Peyer's patch (tissue), 4 donors: ENCODE measurements at regions not wholly inside any gene's neighbourhood (a gene's known extent, or its start where the extent isn't known, plus 50 kb on each side); places are given as distances from the start of the nearest gene placed in this dataset.

ENCODE experiments used
- DNase-seq, 3 donors: peaks; one replicate each; pipeline ENCODE4 v3.0.0-alpha.2; 2017 to 2019
- H3K27ac ChIP-seq, 4 donors: fragments of 200-600 bp; sonication (generic); one replicate each; pipeline ENCODE4 v1.5.1; 2016 to 2019
- H3K27me3 ChIP-seq, 2 donors: fragments of 200-600 bp; sonication (generic); one replicate each; pipeline ENCODE4 v1.5.1; 2019
- H3K36me3 ChIP-seq, 3 donors: fragments of 200-600 bp; sonication (generic); one replicate each; pipeline ENCODE4 v1.5.1; 2016 to 2019
- H3K4me1 ChIP-seq, 4 donors: fragments of 200-600 bp; sonication (generic); one replicate each; pipeline ENCODE4 v1.5.1; 2016 to 2019
- H3K4me3 ChIP-seq, 4 donors: fragments of 200-600 bp; sonication (generic); 1 replicate in 3 of 4; 2 replicates in 1 of 4; pipeline ENCODE4 v1.5.1; 2016 to 2019; ENCODE audit warnings: mild to moderate bottlenecking in 1 of 4
- H3K9me3 ChIP-seq, 4 donors: fragments of 200-600 bp; sonication (generic); one replicate each; pipeline ENCODE4 v1.5.1; 2016 to 2019; ENCODE audit warnings: mild to moderate bottlenecking in 1 of 4
- CTCF ChIP-seq, 6 experiments: fragments of 450-650 bp in 4 of 6; fragments of 200-600 bp in 2 of 6; sonication (generic) in 1 of 6; IDR thresholded peaks; one replicate each; pipeline ENCODE4 v1.5.1; 2017 to 2019; ENCODE audit warnings: antibody characterized with exemption in 6 of 6, mild to moderate bottlenecking in 3 of 6, moderate library complexity in 1 of 6
- POLR2A ChIP-seq, 2 donors: fragments of 450-650 bp; IDR thresholded peaks; one replicate each; pipeline ENCODE4 v1.5.1; 2017; ENCODE audit warnings: antibody characterized with exemption in 2 of 2, mild to moderate bottlenecking in 2 of 2, moderate library complexity in 2 of 2

DNA sequence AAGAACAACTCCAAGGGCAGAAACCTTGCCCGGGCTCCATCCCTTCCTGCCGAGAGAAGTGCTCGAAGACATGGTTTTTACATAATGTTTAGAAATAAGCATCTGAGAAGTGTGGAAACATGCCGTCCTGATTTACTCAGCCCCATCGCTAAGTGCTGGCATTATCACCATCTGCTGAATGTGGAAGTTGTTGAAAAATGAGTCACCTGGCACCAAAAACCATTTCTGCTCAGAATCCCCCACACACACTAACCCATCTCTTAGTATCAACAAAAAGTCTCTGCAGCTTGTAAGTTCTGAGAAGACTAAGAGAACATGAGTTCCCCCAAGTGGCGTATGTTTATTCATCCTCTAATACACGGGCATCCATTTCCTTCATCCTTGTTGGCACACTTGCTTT, 51.0 kb upstream of the ARL8B start:
- TF ChIP-seq POLR2A (IDR thresholded peaks at IDR 0.05): no peak
- TF ChIP-seq CTCF (IDR thresholded peaks at IDR 0.05): no peak

GRCh38 chr3:5072100-5072816, 49.8 kb upstream of the ARL8B start:
- TF ChIP-seq CTCF (IDR thresholded peaks at IDR 0.05): no peak
- no peak for TF ChIP-seq POLR2A (IDR thresholded peaks at IDR 0.05)
- DNase-seq: no peak
- Histone ChIP-seq H3K4me1 (no peaks in the 10 kb centered on the region), H3K9me3 (no peaks in the 10 kb centered on the region), H3K36me3 (no peaks in the 10 kb centered on the region), H3K27ac (no peak overlapping the region), H3K27me3 (no peaks in the 10 kb centered on the region), H3K4me3 (no peak overlapping the region)

More for the DNA sequence above, 51.0 kb upstream of the ARL8B start:
- Histone ChIP-seq H3K27ac (no peak overlapping the region), H3K4me3 (no peak overlapping the region), H3K27me3 (no peaks in the 10 kb centered on the region), H3K36me3 (no peaks in the 10 kb centered on the region), H3K4me1 (no peaks in the 10 kb centered on the region), H3K9me3 (no peaks in the 10 kb centered on the region)
- DNase-seq: no peak
